GM12891 (cell line): ENCODE measurements at regions not wholly inside any gene's neighbourhood (a gene's known extent, or its start where the extent isn't known, plus 50 kb on each side); places are given as distances from the start of the nearest gene placed in this dataset.

Experiments
- DNase-seq: peaks from one replicate; pipeline ENCODE4 v3.0.0; 2011; ENCODE audit warnings: low spot score; ENCODE audit not compliant: insufficient read length
- FAIRE-seq: peaks from 2 replicates; lab custom pipeline; 2011; peaks lifted over from hg19 to GRCh38; lab: Jason Lieb, UNC
- PAX5 ChIP-seq: IDR thresholded peaks from 2 replicates; pipeline ENCODE4 v1.6.1; 2011; ENCODE audit warnings: low read length, moderate library complexity, mild to moderate bottlenecking; ENCODE audit not compliant: insufficient read depth, severe bottlenecking
- POLR2A ChIP-seq: IDR thresholded peaks from 2 replicates; pipeline ENCODE4 v1.6.1; 2011; ENCODE audit warnings: low read depth, low read length, control low read depth
- POLR2AphosphoS5 ChIP-seq: IDR thresholded peaks from 2 replicates; pipeline ENCODE4 v1.6.1; 2011; ENCODE audit warnings: low read depth, low read length, control low read depth
- POU2F2 ChIP-seq: IDR thresholded peaks from 2 replicates; pipeline ENCODE4 v1.6.1; 2011; ENCODE audit warnings: low read depth, mild to moderate bottlenecking, control low read depth, low read length, moderate library complexity
- SPI1 ChIP-seq: IDR thresholded peaks from 2 replicates; pipeline ENCODE4 v1.6.1; 2011; ENCODE audit warnings: low read depth, low read length, control low read depth
- TAF1 ChIP-seq: IDR thresholded peaks from 2 replicates; pipeline ENCODE4 v1.6.1; 2011; ENCODE audit warnings: low read depth, low read length, control low read depth

- FAIRE-seq, result no peak
- TF ChIP-seq PAX5, result no peak
- TF ChIP-seq POLR2A, result no peak
- no peak for TF ChIP-seq TAF1
- TF ChIP-seq POU2F2, result no peak
- DNase-seq, result no peak
Observed at GRCh38 chr6:127030836-127031235, 87.6 kb upstream of the RSPO3 start.

GRCh38 chr6:127031511-127031910 is 87.0 kb upstream of the RSPO3 start:
- TF ChIP-seq SPI1 (no peak), TAF1 (no peak), POLR2AphosphoS5 (no peak)
- FAIRE-seq (no peak), DNase-seq (no peak)

GRCh38 chr6:127032971-127033370 is 85.5 kb upstream of the RSPO3 start:
- FAIRE-seq, result no peak
- DNase-seq, result no peak
- no peak for TF ChIP-seq POLR2A
- TF ChIP-seq SPI1, result no peak
- no peak for TF ChIP-seq POLR2AphosphoS5
- no peak for TF ChIP-seq PAX5
- no peak for TF ChIP-seq POU2F2

- TF ChIP-seq TAF1 (no peak), SPI1 (no peak)
- DNase-seq (no peak), FAIRE-seq (no peak)
Observed at GRCh38 chr6:127051571-127052260, 66.8 kb upstream of the RSPO3 start.

GRCh38 chr6:127053032-127053874 is 65.2 kb upstream of the RSPO3 start:
- DNase-seq, result no peak
- no peak for FAIRE-seq
- no peak for TF ChIP-seq POLR2AphosphoS5
- no peak for TF ChIP-seq POU2F2
- no peak for TF ChIP-seq SPI1
- TF ChIP-seq TAF1, result no peak
- no peak for TF ChIP-seq PAX5
- no peak for TF ChIP-seq POLR2A

- no peak for TF ChIP-seq PAX5
- TF ChIP-seq POLR2A, result no peak
- no peak for TF ChIP-seq POU2F2
- no peak for TF ChIP-seq SPI1
- TF ChIP-seq POLR2AphosphoS5, result no peak
- TF ChIP-seq TAF1, result no peak
- no peak for DNase-seq
- FAIRE-seq, result no peak
Observed at GRCh38 chr6:127053875-127054235, 64.6 kb upstream of the RSPO3 start.

GRCh38 chr6:127058027-127058426 is 60.4 kb upstream of the RSPO3 start:
- FAIRE-seq, result no peak
- no peak for DNase-seq
- TF ChIP-seq POU2F2 (no peak), POLR2AphosphoS5 (no peak), SPI1 (no peak), PAX5 (no peak), POLR2A (no peak), TAF1 (no peak)

- FAIRE-seq, result no peak
- DNase-seq, result no peak
- no peak for TF ChIP-seq TAF1
- TF ChIP-seq PAX5, result no peak
- TF ChIP-seq POLR2AphosphoS5, result no peak
- no peak for TF ChIP-seq POU2F2
- no peak for TF ChIP-seq SPI1
- TF ChIP-seq POLR2A, result no peak
Observed at GRCh38 chr6:127058936-127059335, 59.5 kb upstream of the RSPO3 start.
